HEK293T (cell line): ENCODE measurements at regions not wholly inside any gene's neighbourhood (a gene's known extent, or its start where the extent isn't known, plus 50 kb on each side); places are given as distances from the start of the nearest gene placed in this dataset.

Source experiments
- ARNT ChIP-seq: fragments of 450-650 bp; IDR thresholded peaks from 2 replicates; pipeline ENCODE4 v1.6.1; 2017; ENCODE audit warnings: mild to moderate bottlenecking
- L3MBTL2 ChIP-seq: fragments of 450-650 bp; conservative IDR thresholded peaks from 2 replicates; pipeline ENCODE4 v1.6.1; 2016; ENCODE audit warnings: mild to moderate bottlenecking
- LEF1 ChIP-seq: fragments of 450-650 bp; IDR thresholded peaks from 2 replicates; pipeline ENCODE4 v1.6.1; 2017; ENCODE audit warnings: mild to moderate bottlenecking, borderline replicate concordance
- SUZ12 ChIP-seq: fragments of 450-650 bp; IDR thresholded peaks from 2 replicates; pipeline ENCODE4 v1.6.1; 2016; ENCODE audit warnings: mild to moderate bottlenecking

GRCh38 chr9:90274725-90275124 lies 367.9 kb downstream of the DIRAS2 start:
- no peak for TF ChIP-seq SUZ12
- no peak for TF ChIP-seq ARNT
- no peak for TF ChIP-seq L3MBTL2
- TF ChIP-seq LEF1 = no peak
